ENCODE measurements at regions not wholly inside any gene's neighbourhood (a gene's known extent, or its start where the extent isn't known, plus 50 kb on each side); places are given as distances from the start of the nearest gene placed in this dataset.

- no peak overlapping the region for H3K9ac ChIP-seq (ENCODE audit: low read length)
- no peaks in the 10 kb centered on the region for H3K27me3 ChIP-seq (ENCODE audit: control insufficient read depth, insufficient read depth, low read length)
- H3K9me3 ChIP-seq (ENCODE audit: control insufficient read depth, low read length) = no peaks in the 10 kb centered on the region
- peaks cover 12% of the 10 kb centered on the region for H3K4me1 ChIP-seq (ENCODE audit: control insufficient read depth, insufficient read depth, low read length)
- H3K4me3 ChIP-seq (ENCODE audit: low read length) = no peak overlapping the region
- H3K36me3 ChIP-seq (ENCODE audit: control insufficient read depth, insufficient read depth, low read length) = no peaks in the 10 kb centered on the region
Observed at GRCh38 chr5:96013254-96013653, 51.6 kb upstream of the ELL2 start.

- H3K4me3 ChIP-seq (ENCODE audit: low read length) = no peak overlapping the region
- H3K4me1 ChIP-seq (ENCODE audit: control insufficient read depth, insufficient read depth, low read length) = peaks cover 9% of the 10 kb centered on the region
- H3K9ac ChIP-seq (ENCODE audit: low read length) = no peak overlapping the region
- H3K27me3 ChIP-seq (ENCODE audit: control insufficient read depth, insufficient read depth, low read length) = no peaks in the 10 kb centered on the region
- H3K36me3 ChIP-seq (ENCODE audit: control insufficient read depth, insufficient read depth, low read length) = no peaks in the 10 kb centered on the region
- no peaks in the 10 kb centered on the region for H3K9me3 ChIP-seq (ENCODE audit: control insufficient read depth, low read length)
Observed at GRCh38 chr5:96012399-96012798, 50.7 kb upstream of the ELL2 start.

Data from mucosa of stomach (tissue), 1 donor.